PC-9 (cell line): ENCODE measurements at regions not wholly inside any gene's neighbourhood (a gene's known extent, or its start where the extent isn't known, plus 50 kb on each side); places are given as distances from the start of the nearest gene placed in this dataset.

Experiments used
- BruUV-seq: library from RNA; stranded (reverse); fragments of 400-500 nt; replicated peaks from 2 replicates; lab custom pipeline; 2021; lab: Mats Ljungman, UMichigan
- CTCF ChIA-PET: fragments of 300-600 bp; sonication (Branson Sonifier 250); formaldehyde crosslinking; loops from one replicate; lab custom pipeline; 2022; ENCODE audit warnings: antibody characterized with exemption; lab: Charles Lee
- POLR2A ChIA-PET: fragments of 300-600 bp; sonication (Branson Sonifier 250); formaldehyde crosslinking; loops from one replicate; lab custom pipeline; 2022; ENCODE audit warnings: antibody characterized with exemption; ENCODE audit not compliant: unreplicated experiment; lab: Charles Lee
- DNase-seq, 2 experiments: peaks; one replicate each; pipeline versions ENCODE4 v3.0.0 to v3.0.0-alpha.2; 2015 to 2022; ENCODE audit warnings: mixed read lengths in 1 of 2
- H2AFZ ChIP-seq: fragments of 200-600 bp; sonication (generic); 2 replicates; pipeline ENCODE4 v1.8.1; 2017; ENCODE audit warnings: antibody characterized with exemption
- H3F3A ChIP-seq: fragments of 200-600 bp; sonication (generic); 2 replicates; pipeline ENCODE4 v1.8.1; 2017; ENCODE audit warnings: antibody characterized with exemption, mild to moderate bottlenecking, low read depth; ENCODE audit not compliant: insufficient read depth
- H3K27ac ChIP-seq: fragments of 200-600 bp; sonication (generic); 2 replicates; pipeline ENCODE4 v1.6.1; 2016; ENCODE audit warnings: mixed run types
- H3K27me3 ChIP-seq: fragments of 200-600 bp; sonication (generic); 2 replicates; pipeline ENCODE4 v1.6.1; 2016; ENCODE audit warnings: low read depth, mixed run types; ENCODE audit not compliant: insufficient read depth
- H3K36me3 ChIP-seq: fragments of 200-600 bp; sonication (generic); 2 replicates; pipeline ENCODE4 v1.6.1; 2016; ENCODE audit warnings: low read depth, mixed run types
- H3K4me1 ChIP-seq: fragments of 200-600 bp; sonication (generic); replicated peaks from 2 replicates; pipeline ENCODE4 v1.6.1; 2016; ENCODE audit warnings: mixed run types; ENCODE audit not compliant: insufficient read depth
- H3K4me2 ChIP-seq: fragments of 200-600 bp; sonication (generic); 2 replicates; pipeline ENCODE4 v1.6.1; 2017; ENCODE audit warnings: mixed run types
- H3K4me3 ChIP-seq: fragments of 200-600 bp; sonication (generic); 2 replicates; pipeline ENCODE4 v1.6.1; 2016; ENCODE audit warnings: mixed run types
- H3K79me2 ChIP-seq: fragments of 200-600 bp; sonication (generic); 2 replicates; pipeline ENCODE4 v1.6.1; 2017; ENCODE audit warnings: low read depth, mixed run types
- H3K9me2 ChIP-seq: fragments of 200-600 bp; sonication (generic); 2 replicates; pipeline ENCODE4 v1.8.1; 2017; ENCODE audit warnings: mild to moderate bottlenecking; ENCODE audit not compliant: insufficient read depth
- H3K9me3 ChIP-seq: fragments of 200-600 bp; sonication (generic); 2 replicates; pipeline ENCODE4 v1.8.1; 2016; ENCODE audit warnings: low read depth; ENCODE audit not compliant: insufficient read depth
- H4K20me1 ChIP-seq: fragments of 200-600 bp; sonication (generic); 2 replicates; pipeline ENCODE4 v1.8.1; 2017; ENCODE audit not compliant: insufficient read depth
- CTCF ChIP-seq: fragments of 200-600 bp; sonication (generic); conservative IDR thresholded peaks from 2 replicates; pipeline ENCODE4 v1.6.1; 2017; ENCODE audit warnings: mixed run types, antibody characterized with exemption, mild to moderate bottlenecking, moderate library complexity
- EZH2 ChIP-seq: fragments of 200-600 bp; sonication (generic); IDR thresholded peaks from 2 replicates; pipeline ENCODE4 v1.8.0; 2017; ENCODE audit warnings: antibody characterized with exemption, low read depth
- intact Hi-C: fragments of 100-400 bp; cut with micrococcal nuclease; formaldehyde crosslinking; loops from one replicate; pipeline ENCODE4 v1.10.0; 2022; ENCODE audit not compliant: unreplicated experiment

DNA sequence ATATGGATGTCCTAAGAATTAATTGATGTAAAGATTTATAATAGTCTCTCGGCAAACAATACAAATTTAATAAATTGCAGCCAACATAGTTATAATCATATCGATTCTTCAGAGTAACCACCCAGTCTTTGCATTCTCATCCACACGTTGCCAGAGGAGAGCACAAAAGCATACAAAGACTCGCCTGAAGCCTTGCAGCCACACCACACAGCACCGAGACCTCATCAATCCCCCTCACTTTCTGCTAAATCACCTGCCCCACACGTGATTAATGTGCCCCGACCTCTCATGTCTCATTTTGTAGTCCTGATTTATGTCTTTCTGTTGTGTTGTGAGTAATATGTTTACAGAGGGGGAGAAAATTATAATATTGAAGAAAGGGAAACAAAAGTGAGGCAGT is 510.4 kb downstream of the TRIML1 start:
- TF ChIP-seq EZH2 (no peak), CTCF (no peak)
- Histone ChIP-seq H3K4me2 (no peak overlapping the region), H3K4me1 (no peaks in the 10 kb centered on the region), H3F3A (no peaks in the 10 kb centered on the region), H3K9me2 (no peaks in the 10 kb centered on the region), H3K9me3 (no peaks in the 10 kb centered on the region), H3K36me3 (no peaks in the 10 kb centered on the region), H2AFZ (no peak overlapping the region), H3K27me3 (peaks cover 6% of the 10 kb centered on the region; the same call in 1 of the 2 replicates), H3K4me3 (no peak overlapping the region), H3K79me2 (no peaks in the 10 kb centered on the region), H4K20me1 (no peaks in the 10 kb centered on the region), H3K27ac (no peak overlapping the region)
- BruUV-seq: no TSS peak
- intact Hi-C loops: no loop called here
- ChIA-PET POLR2A (no interaction called here), CTCF (no interaction called here)
- no peak for DNase-seq

- H3K36me3 ChIP-seq: no peaks in the 10 kb centered on the region
- H3K4me2 ChIP-seq: no peak overlapping the region
- DNase-seq: no peak
- intact Hi-C loops: no loop called here
- no peaks in the 10 kb centered on the region for H3K79me2 ChIP-seq
- no peaks in the 10 kb centered on the region for H3K9me3 ChIP-seq
- no peaks in the 10 kb centered on the region for H3K4me1 ChIP-seq
- no peak overlapping the region for H3K4me3 ChIP-seq
- peaks cover 6% of the 10 kb centered on the region; the same call in 1 of the 2 replicates for H3K27me3 ChIP-seq
- no peak overlapping the region for H3K27ac ChIP-seq
- H3K9me2 ChIP-seq: no peaks in the 10 kb centered on the region
- no peaks in the 10 kb centered on the region for H3F3A ChIP-seq
- no peaks in the 10 kb centered on the region for H4K20me1 ChIP-seq
- H2AFZ ChIP-seq: no peak overlapping the region
- TF ChIP-seq CTCF (no peak), EZH2 (no peak)
- ChIA-PET CTCF (no interaction called here), POLR2A (no interaction called here)
- BruUV-seq: no TSS peak
Measured at GRCh38 chr4:188650516-188650915, 511.3 kb downstream of the TRIML1 start.

GRCh38 chr4:188657365-188657764 is 518.1 kb downstream of the TRIML1 start:
- CTCF ChIA-PET: no interaction called here
- H4K20me1 ChIP-seq: no peaks in the 10 kb centered on the region

DNA sequence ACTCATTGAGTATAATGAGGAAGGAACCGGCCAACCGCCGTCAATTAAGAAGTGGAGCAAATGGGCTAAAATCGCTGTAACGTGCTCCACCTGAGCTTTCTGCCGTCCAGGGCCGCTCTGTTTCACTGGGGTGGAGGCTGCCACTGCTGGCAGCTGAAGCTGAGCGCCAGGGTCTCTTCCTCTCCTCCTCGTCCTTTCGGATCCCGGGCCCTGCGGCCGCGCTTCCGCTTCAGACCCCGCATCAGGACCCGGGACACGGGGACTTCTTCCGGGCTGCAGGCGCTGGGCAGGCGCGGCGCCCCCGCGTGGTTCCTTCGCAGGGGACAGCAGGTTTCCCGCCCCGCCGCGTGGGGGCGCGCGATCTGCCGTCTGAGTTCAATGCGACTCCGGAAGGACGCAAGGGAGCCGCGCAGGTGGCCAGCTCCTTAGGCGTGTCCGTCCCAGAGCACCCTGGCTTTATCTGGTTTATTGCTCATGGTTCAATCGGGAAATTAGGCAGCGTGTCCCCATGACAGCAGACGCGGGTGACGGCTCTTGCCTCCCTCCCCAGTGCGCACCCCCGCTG is 519.8 kb downstream of the TRIML1 start:
- Histone ChIP-seq H3K36me3 (no peaks in the 10 kb centered on the region), H3K4me2 (no peak overlapping the region), H3K27me3 (peaks cover 9% of the 10 kb centered on the region), H3K27ac (no peak overlapping the region), H4K20me1 (no peaks in the 10 kb centered on the region), H2AFZ (no peak overlapping the region), H3K4me3 (no peak overlapping the region), H3K9me3 (no peaks in the 10 kb centered on the region), H3K4me1 (no peaks in the 10 kb centered on the region), H3K9me2 (no peaks in the 10 kb centered on the region), H3F3A (no peaks in the 10 kb centered on the region), H3K79me2 (no peaks in the 10 kb centered on the region)
- DNase-seq: no peak
- TF ChIP-seq CTCF (no peak), EZH2 (no peak)
- intact Hi-C loops: no loop called here
- ChIA-PET CTCF (no interaction called here), POLR2A (no interaction called here)
- BruUV-seq: no TSS peak

More at GRCh38 chr4:188657365-188657764, 518.1 kb downstream of the TRIML1 start:
- POLR2A ChIA-PET: no interaction called here
- Histone ChIP-seq H3K4me1 (no peaks in the 10 kb centered on the region), H3K4me3 (no peak overlapping the region), H3F3A (no peaks in the 10 kb centered on the region), H3K36me3 (no peaks in the 10 kb centered on the region), H3K27me3 (no peaks in the 10 kb centered on the region), H3K9me2 (no peaks in the 10 kb centered on the region), H3K4me2 (no peak overlapping the region), H3K9me3 (no peaks in the 10 kb centered on the region), H3K27ac (no peak overlapping the region), H2AFZ (no peak overlapping the region), H3K79me2 (no peaks in the 10 kb centered on the region)
- BruUV-seq: no TSS peak
- no peak for DNase-seq
- no peak for TF ChIP-seq EZH2
- intact Hi-C loops: no loop called here
